HCT116 (cell line): ENCODE measurements at regions not wholly inside any gene's neighbourhood (a gene's known extent, or its start where the extent isn't known, plus 50 kb on each side); places are given as distances from the start of the nearest gene placed in this dataset.

Source experiments
- ATAC-seq: fragments of 200-7000 bp; cut with Tn5 transposase; 2 replicates; pipeline ENCODE4 v1.9.1; 2020; ENCODE audit warnings: mild to moderate bottlenecking, moderate library complexity
- BruUV-seq: library from RNA; stranded (reverse); fragments of 400-500 nt; replicated peaks from 2 replicates; lab custom pipeline; 2021; lab: Mats Ljungman, UMichigan
- CTCF ChIA-PET: fragments of 300-600 bp; sonication (Branson Sonifier 250); formaldehyde crosslinking; loops from one replicate; lab custom pipeline; 2021; ENCODE audit warnings: antibody characterized with exemption; lab: Charles Lee
- POLR2A ChIA-PET: fragments of 300-600, 350-600 bp; sonication (Branson Sonifier 250); formaldehyde crosslinking; loops from one replicate; lab custom pipeline; 2021; ENCODE audit warnings: antibody characterized with exemption; lab: Charles Lee
- RAD21 ChIA-PET, 2 experiments: fragments of 300-600 bp; sonication (Branson Sonifier 250); formaldehyde crosslinking; loops; one replicate each; lab custom pipeline; 2023; ENCODE audit warnings: low total read pairs in 2 of 2; ENCODE audit not compliant: uncharacterized antibody in 2 of 2, unreplicated experiment in 2 of 2, low non-redundant PET in 1 of 2; lab: Charles Lee
- DNase-seq: peaks from one replicate; pipeline ENCODE4 v3.0.0-alpha.2; 2010; ENCODE audit warnings: low read depth, low spot score
- H2AFZ ChIP-seq: fragments of 200-600 bp; shearing (Covaris generic), sonication (generic); 2 replicates; pipeline ENCODE4 v1.6.1; 2017; ENCODE audit warnings: low read depth, mixed run types, mixed read lengths, antibody characterized with exemption, low read length; ENCODE audit not compliant: poor library complexity, severe bottlenecking
- H3K27ac ChIP-seq: 2 replicates; pipeline ENCODE4 v1.5.1; 2012; ENCODE audit warnings: low read depth, low read length
- H3K27me3 ChIP-seq: fragments of 200-600 bp; sonication (generic); 2 replicates; pipeline ENCODE4 v1.6.1; 2016; ENCODE audit warnings: mixed run types, low read length, mixed read lengths; ENCODE audit not compliant: insufficient read depth
- H3K36me3 ChIP-seq, 2 experiments: fragments of 200-500 bp in 1 of 2; fragments of 200-600 bp in 1 of 2; sonication (Bioruptor generic) in 1 of 2; sonication (generic) in 1 of 2; 2 replicates each; pipeline versions ENCODE4 v1.5.1 to v1.6.1; 2014 to 2016; ENCODE audit warnings: low read length in 2 of 2, inconsistent platforms in 1 of 2, mixed read lengths in 1 of 2, mixed run types in 1 of 2; ENCODE audit not compliant: insufficient read depth in 2 of 2, control insufficient read depth in 1 of 2
- H3K4me1 ChIP-seq, 2 experiments: fragments of 200-600 bp in 1 of 2; sonication (generic) in 1 of 2; 2 replicates each; pipeline versions ENCODE4 v1.5.1 to v1.6.1; 2012 to 2017; ENCODE audit warnings: low read length in 2 of 2, inconsistent platforms in 1 of 2, mild to moderate bottlenecking in 1 of 2, mixed read lengths in 1 of 2, mixed run types in 1 of 2, moderate library complexity in 1 of 2; ENCODE audit not compliant: insufficient read depth in 2 of 2, control insufficient read depth in 1 of 2
- H3K4me2 ChIP-seq: fragments of 200-600 bp; sonication (generic); 2 replicates; pipeline ENCODE4 v1.6.1; 2017; ENCODE audit warnings: mixed run types, low read length, mixed read lengths
- H3K4me3 ChIP-seq, 2 experiments: fragments of 200-600 bp in 1 of 2; sonication (generic) in 1 of 2; replicated peaks in 1 of 2; 2 replicates each; pipeline ENCODE4 v1.5.1; 2011 to 2016; ENCODE audit warnings: low read length in 2 of 2, control low read depth in 1 of 2, low read depth in 1 of 2, mild to moderate bottlenecking in 1 of 2, mixed read lengths in 1 of 2, mixed run types in 1 of 2
- H3K79me2 ChIP-seq: fragments of 200-600 bp; sonication (generic); 2 replicates; pipeline ENCODE4 v1.6.1; 2017; ENCODE audit warnings: mild to moderate bottlenecking, mixed run types, low read length, moderate library complexity, mixed read lengths; ENCODE audit not compliant: insufficient read depth
- H3K9ac ChIP-seq: fragments of 200-600 bp; sonication (generic); 2 replicates; pipeline ENCODE4 v1.6.1; 2016; ENCODE audit warnings: low read length, mixed read lengths
- H3K9me2 ChIP-seq: fragments of 200-600 bp; sonication (generic), shearing (Covaris generic); 2 replicates; pipeline ENCODE4 v1.6.1; 2017; ENCODE audit warnings: mixed run types, mild to moderate bottlenecking, moderate library complexity; ENCODE audit not compliant: insufficient read depth
- H3K9me3 ChIP-seq, 2 experiments: fragments of 200-500 bp in 1 of 2; fragments of 200-600 bp in 1 of 2; sonication (Bioruptor generic) in 1 of 2; sonication (generic) in 1 of 2; 2 replicates each; pipeline ENCODE4 v1.6.1; 2014 to 2017; ENCODE audit warnings: low read length in 2 of 2, mixed read lengths in 2 of 2, inconsistent platforms in 1 of 2, low read depth in 1 of 2, mild to moderate bottlenecking in 1 of 2, mixed run types in 1 of 2, moderate library complexity in 1 of 2; ENCODE audit not compliant: control insufficient read depth in 1 of 2, insufficient read depth in 1 of 2
- H4K20me1 ChIP-seq: fragments of 200-600 bp; sonication (generic), shearing (Covaris generic); 2 replicates; pipeline ENCODE4 v1.6.1; 2017; ENCODE audit warnings: mixed run types, mild to moderate bottlenecking, moderate library complexity; ENCODE audit not compliant: insufficient read depth
- CEBPB ChIP-seq: IDR thresholded peaks from 2 replicates; pipeline ENCODE4 v1.6.1; 2012; ENCODE audit warnings: low read depth
- EZH2 ChIP-seq: fragments of 200-600 bp; sonication (generic); IDR thresholded peaks from 2 replicates; pipeline ENCODE4 v1.6.1; 2017; ENCODE audit warnings: antibody characterized with exemption, mixed run types
- EZH2phosphoT487 ChIP-seq: fragments of 200-600 bp; IDR thresholded peaks from 2 replicates; pipeline ENCODE4 v1.6.1; 2018; ENCODE audit warnings: antibody characterized with exemption, borderline replicate concordance
- JUND ChIP-seq: IDR thresholded peaks from 2 replicates; pipeline ENCODE4 v1.6.1; 2012
- POLR2AphosphoS5 ChIP-seq: IDR thresholded peaks from 2 replicates; pipeline ENCODE4 v1.6.1; 2011; ENCODE audit warnings: mild to moderate bottlenecking, low read depth, low read length, moderate library complexity
- YY1 ChIP-seq: IDR thresholded peaks from 2 replicates; pipeline ENCODE4 v1.6.1; 2011; ENCODE audit warnings: low read length, low read depth, moderate library complexity, mild to moderate bottlenecking; ENCODE audit not compliant: insufficient replicate concordance; ENCODE audit errors: extremely low read depth
- intact Hi-C: fragments of 100-400 bp; cut with micrococcal nuclease; formaldehyde crosslinking; loops from 2 replicates; pipeline ENCODE4 v1.10.0; 2022
- TF ChIP-seq, protein P1 (sequence below): IDR thresholded peaks from 2 replicates; pipeline ENCODE4 v1.6.1; 2012; ENCODE audit warnings: low read depth
- TF ChIP-seq, protein P2 (sequence below): IDR thresholded peaks from 2 replicates; pipeline ENCODE4 v1.6.1; 2012
- TF ChIP-seq, protein P3 (sequence below): IDR thresholded peaks from 2 replicates; pipeline ENCODE4 v1.6.1; 2012

DNA sequence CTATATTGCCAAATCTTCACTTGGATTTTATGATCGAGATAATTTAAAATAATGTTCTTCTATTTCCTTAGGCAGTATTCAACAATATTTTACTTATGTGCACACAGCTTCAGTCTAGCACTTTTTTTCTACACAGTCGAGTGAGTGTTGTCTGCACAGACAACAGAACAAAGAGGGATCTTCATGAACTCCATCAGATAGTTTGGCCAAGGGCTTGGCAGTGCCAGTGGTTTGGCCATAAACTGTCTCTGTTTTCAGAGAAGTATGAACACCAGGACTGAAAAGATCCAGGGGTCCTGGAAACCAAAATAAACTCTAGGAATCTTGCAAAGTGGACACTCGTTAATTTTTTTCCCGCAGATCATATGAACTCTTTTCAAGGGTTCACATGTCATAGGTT lies 547.3 kb downstream of the PLCL1 start:
- Histone ChIP-seq H3K9ac (no peak overlapping the region), H3K27me3 (peaks cover 4% of the 10 kb centered on the region; the same call in 1 of the 2 replicates), H3K36me3 (no peaks in the 10 kb centered on the region), H3K9me2 (no peaks in the 10 kb centered on the region), H3K4me2 (no peak overlapping the region), H3K79me2 (no peaks in the 10 kb centered on the region), H3K27ac (no peak overlapping the region), H3K4me1 (no peaks in the 10 kb centered on the region), H3K4me3 (no peak overlapping the region), H3K9me3 (no peaks in the 10 kb centered on the region), H2AFZ (no peak overlapping the region), H4K20me1 (no peaks in the 10 kb centered on the region)
- POLR2A ChIA-PET, result no interaction called here
- BruUV-seq, result no TSS peak
- CTCF ChIA-PET, result no interaction called here
- no peak for DNase-seq
- RAD21 ChIA-PET, result no interaction called here
- TF ChIP-seq JUND (no peak), POLR2AphosphoS5 (no peak), YY1 (no peak), CEBPB (no peak), EZH2phosphoT487 (no peak), EZH2 (no peak)
- TF ChIP-seq, protein P1, sequence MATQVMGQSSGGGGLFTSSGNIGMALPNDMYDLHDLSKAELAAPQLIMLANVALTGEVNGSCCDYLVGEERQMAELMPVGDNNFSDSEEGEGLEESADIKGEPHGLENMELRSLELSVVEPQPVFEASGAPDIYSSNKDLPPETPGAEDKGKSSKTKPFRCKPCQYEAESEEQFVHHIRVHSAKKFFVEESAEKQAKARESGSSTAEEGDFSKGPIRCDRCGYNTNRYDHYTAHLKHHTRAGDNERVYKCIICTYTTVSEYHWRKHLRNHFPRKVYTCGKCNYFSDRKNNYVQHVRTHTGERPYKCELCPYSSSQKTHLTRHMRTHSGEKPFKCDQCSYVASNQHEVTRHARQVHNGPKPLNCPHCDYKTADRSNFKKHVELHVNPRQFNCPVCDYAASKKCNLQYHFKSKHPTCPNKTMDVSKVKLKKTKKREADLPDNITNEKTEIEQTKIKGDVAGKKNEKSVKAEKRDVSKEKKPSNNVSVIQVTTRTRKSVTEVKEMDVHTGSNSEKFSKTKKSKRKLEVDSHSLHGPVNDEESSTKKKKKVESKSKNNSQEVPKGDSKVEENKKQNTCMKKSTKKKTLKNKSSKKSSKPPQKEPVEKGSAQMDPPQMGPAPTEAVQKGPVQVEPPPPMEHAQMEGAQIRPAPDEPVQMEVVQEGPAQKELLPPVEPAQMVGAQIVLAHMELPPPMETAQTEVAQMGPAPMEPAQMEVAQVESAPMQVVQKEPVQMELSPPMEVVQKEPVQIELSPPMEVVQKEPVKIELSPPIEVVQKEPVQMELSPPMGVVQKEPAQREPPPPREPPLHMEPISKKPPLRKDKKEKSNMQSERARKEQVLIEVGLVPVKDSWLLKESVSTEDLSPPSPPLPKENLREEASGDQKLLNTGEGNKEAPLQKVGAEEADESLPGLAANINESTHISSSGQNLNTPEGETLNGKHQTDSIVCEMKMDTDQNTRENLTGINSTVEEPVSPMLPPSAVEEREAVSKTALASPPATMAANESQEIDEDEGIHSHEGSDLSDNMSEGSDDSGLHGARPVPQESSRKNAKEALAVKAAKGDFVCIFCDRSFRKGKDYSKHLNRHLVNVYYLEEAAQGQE, result no peak
- TF ChIP-seq, protein P2, sequence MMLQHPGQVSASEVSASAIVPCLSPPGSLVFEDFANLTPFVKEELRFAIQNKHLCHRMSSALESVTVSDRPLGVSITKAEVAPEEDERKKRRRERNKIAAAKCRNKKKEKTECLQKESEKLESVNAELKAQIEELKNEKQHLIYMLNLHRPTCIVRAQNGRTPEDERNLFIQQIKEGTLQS, result no peak
- TF ChIP-seq, protein P3, sequence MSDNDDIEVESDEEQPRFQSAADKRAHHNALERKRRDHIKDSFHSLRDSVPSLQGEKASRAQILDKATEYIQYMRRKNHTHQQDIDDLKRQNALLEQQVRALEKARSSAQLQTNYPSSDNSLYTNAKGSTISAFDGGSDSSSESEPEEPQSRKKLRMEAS, result no peak
- no peak for ATAC-seq
- intact Hi-C loops, result no loop called here
